WTC11 (cell line): ENCODE measurements at regions not wholly inside any gene's neighbourhood (a gene's known extent, or its start where the extent isn't known, plus 50 kb on each side); places are given as distances from the start of the nearest gene placed in this dataset.

Experiments used
- FOXJ3 ChIP-seq: sonication (generic); formaldehyde crosslinking; IDR thresholded peaks from 2 replicates; pipeline ENCODE4 v1.9.0; 2021; ENCODE audit warnings: missing genetic modification reagents, mild to moderate bottlenecking, borderline replicate concordance
- MYBL2 ChIP-seq: sonication (generic); formaldehyde crosslinking; IDR thresholded peaks from 2 replicates; pipeline ENCODE4 v1.8.1; 2023; ENCODE audit warnings: mild to moderate bottlenecking, moderate library complexity, missing genetic modification reagents
- NR2C2 ChIP-seq: sonication (generic); formaldehyde crosslinking; IDR thresholded peaks from 2 replicates; pipeline ENCODE4 v1.8.0; 2022; ENCODE audit warnings: mild to moderate bottlenecking, missing genetic modification reagents
- SP1 ChIP-seq: sonication (generic); formaldehyde crosslinking; conservative IDR thresholded peaks from 2 replicates; pipeline ENCODE4 v1.8.1; 2022; ENCODE audit warnings: missing genetic modification reagents
- TP53 ChIP-seq: sonication (generic); formaldehyde crosslinking; IDR thresholded peaks from 2 replicates; pipeline ENCODE4 v1.8.1; 2023; ENCODE audit warnings: mild to moderate bottlenecking, missing genetic modification reagents
- ZNF121 ChIP-seq: sonication (generic); formaldehyde crosslinking; IDR thresholded peaks from 2 replicates; pipeline ENCODE4 v1.8.0; 2023; ENCODE audit warnings: missing genetic modification reagents
- TF ChIP-seq, protein P1 (sequence below): sonication (generic); formaldehyde crosslinking; IDR thresholded peaks from 2 replicates; pipeline ENCODE4 v1.8.0; 2022; ENCODE audit warnings: mild to moderate bottlenecking, missing genetic modification reagents
- TF ChIP-seq, protein P2 (sequence below): sonication (generic); formaldehyde crosslinking; IDR thresholded peaks from 2 replicates; pipeline ENCODE4 v1.8.0; 2022; ENCODE audit warnings: mild to moderate bottlenecking, missing genetic modification reagents
- TF ChIP-seq, protein P3 (sequence below): fragments of 200-600 bp; IDR thresholded peaks from 2 replicates; pipeline ENCODE4 v1.8.0; 2022; ENCODE audit warnings: antibody characterized with exemption
- TF ChIP-seq, protein P4 (sequence below): sonication (generic); formaldehyde crosslinking; IDR thresholded peaks from 2 replicates; pipeline ENCODE4 v1.8.1; 2023; ENCODE audit warnings: mild to moderate bottlenecking, missing genetic modification reagents, moderate library complexity

DNA sequence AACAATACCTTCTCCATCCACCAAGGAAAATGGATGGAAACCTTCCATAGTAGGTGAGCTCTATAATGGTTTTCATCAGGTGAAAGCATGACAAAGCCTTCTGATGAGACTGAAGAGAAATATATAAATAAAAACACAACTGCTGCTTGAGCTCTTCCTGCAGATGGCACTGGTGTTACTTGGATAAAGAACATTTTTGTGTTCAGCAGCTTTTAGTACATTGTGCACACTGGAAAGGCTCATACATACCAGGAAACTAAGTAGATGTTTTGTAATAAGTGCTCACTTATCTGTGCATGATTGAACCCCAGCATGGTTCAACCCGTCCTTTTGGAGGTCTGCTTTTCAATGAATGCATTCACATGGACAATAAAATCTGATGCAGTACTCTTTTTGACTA lies 357.3 kb upstream of the MIS18BP1 start:
- TF ChIP-seq SP1 (CRISPR knock-in tag) (no peak), FOXJ3 (no peak), NR2C2 (CRISPR knock-in tag) (no peak), MYBL2 (no peak), TP53 (CRISPR knock-in tag) (no peak), ZNF121 (no peak)
- TF ChIP-seq, protein P1, sequence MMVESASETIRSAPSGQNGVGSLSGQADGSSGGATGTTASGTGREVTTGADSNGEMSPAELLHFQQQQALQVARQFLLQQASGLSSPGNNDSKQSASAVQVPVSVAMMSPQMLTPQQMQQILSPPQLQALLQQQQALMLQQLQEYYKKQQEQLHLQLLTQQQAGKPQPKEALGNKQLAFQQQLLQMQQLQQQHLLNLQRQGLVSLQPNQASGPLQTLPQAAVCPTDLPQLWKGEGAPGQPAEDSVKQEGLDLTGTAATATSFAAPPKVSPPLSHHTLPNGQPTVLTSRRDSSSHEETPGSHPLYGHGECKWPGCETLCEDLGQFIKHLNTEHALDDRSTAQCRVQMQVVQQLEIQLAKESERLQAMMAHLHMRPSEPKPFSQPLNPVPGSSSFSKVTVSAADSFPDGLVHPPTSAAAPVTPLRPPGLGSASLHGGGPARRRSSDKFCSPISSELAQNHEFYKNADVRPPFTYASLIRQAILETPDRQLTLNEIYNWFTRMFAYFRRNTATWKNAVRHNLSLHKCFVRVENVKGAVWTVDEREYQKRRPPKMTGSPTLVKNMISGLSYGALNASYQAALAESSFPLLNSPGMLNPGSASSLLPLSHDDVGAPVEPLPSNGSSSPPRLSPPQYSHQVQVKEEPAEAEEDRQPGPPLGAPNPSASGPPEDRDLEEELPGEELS = no peak
- TF ChIP-seq, protein P2, sequence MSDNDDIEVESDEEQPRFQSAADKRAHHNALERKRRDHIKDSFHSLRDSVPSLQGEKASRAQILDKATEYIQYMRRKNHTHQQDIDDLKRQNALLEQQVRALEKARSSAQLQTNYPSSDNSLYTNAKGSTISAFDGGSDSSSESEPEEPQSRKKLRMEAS (CRISPR knock-in tag) = no peak
- TF ChIP-seq, protein P3, sequence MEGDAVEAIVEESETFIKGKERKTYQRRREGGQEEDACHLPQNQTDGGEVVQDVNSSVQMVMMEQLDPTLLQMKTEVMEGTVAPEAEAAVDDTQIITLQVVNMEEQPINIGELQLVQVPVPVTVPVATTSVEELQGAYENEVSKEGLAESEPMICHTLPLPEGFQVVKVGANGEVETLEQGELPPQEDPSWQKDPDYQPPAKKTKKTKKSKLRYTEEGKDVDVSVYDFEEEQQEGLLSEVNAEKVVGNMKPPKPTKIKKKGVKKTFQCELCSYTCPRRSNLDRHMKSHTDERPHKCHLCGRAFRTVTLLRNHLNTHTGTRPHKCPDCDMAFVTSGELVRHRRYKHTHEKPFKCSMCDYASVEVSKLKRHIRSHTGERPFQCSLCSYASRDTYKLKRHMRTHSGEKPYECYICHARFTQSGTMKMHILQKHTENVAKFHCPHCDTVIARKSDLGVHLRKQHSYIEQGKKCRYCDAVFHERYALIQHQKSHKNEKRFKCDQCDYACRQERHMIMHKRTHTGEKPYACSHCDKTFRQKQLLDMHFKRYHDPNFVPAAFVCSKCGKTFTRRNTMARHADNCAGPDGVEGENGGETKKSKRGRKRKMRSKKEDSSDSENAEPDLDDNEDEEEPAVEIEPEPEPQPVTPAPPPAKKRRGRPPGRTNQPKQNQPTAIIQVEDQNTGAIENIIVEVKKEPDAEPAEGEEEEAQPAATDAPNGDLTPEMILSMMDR = no peak
- TF ChIP-seq, protein P4, sequence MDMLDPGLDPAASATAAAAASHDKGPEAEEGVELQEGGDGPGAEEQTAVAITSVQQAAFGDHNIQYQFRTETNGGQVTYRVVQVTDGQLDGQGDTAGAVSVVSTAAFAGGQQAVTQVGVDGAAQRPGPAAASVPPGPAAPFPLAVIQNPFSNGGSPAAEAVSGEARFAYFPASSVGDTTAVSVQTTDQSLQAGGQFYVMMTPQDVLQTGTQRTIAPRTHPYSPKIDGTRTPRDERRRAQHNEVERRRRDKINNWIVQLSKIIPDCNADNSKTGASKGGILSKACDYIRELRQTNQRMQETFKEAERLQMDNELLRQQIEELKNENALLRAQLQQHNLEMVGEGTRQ = no peak
